C4-2B (cell line): ENCODE measurements at regions not wholly inside any gene's neighbourhood (a gene's known extent, or its start where the extent isn't known, plus 50 kb on each side); places are given as distances from the start of the nearest gene placed in this dataset.

Source experiments
- H3K27ac ChIP-seq: fragments of 450-650 bp; 2 replicates; pipeline ENCODE4 v1.5.1; 2017
- CTCF ChIP-seq: fragments of 450-650 bp; conservative IDR thresholded peaks from 2 replicates; pipeline ENCODE4 v1.5.1; 2017; ENCODE audit warnings: mild to moderate bottlenecking
- ZFX ChIP-seq: fragments of 450-650 bp; IDR thresholded peaks from 2 replicates; pipeline ENCODE4 v1.6.1; 2017

- TF ChIP-seq ZFX (no peak), CTCF (no peak)
- no peak overlapping the region; the same call in 1 of the 2 replicates for H3K27ac ChIP-seq
These were observed 54.9 kb upstream of the SMOC2 start for GRCh38 chr6:168385858-168386735.

- TF ChIP-seq ZFX = no peak
- TF ChIP-seq CTCF = no peak
- H3K27ac ChIP-seq = peak overlapping the region; percentile 85; the same call in 1 of the 2 replicates
These were observed 54.0 kb upstream of the SMOC2 start for GRCh38 chr6:168386973-168387372.

GRCh38 chr6:168387426-168387825 is 53.6 kb upstream of the SMOC2 start:
- TF ChIP-seq CTCF = no peak
- no peak for TF ChIP-seq ZFX
- H3K27ac ChIP-seq = peak overlapping the region; percentile 85

- peak overlapping the region; percentile 85 for H3K27ac ChIP-seq
These were observed 53.1 kb upstream of the SMOC2 start for GRCh38 chr6:168387911-168388310.

GRCh38 chr6:168388641-168389633 is 52.0 kb upstream of the SMOC2 start:
- H3K27ac ChIP-seq = peak overlapping the region; percentile 85
- TF ChIP-seq ZFX (peak; percentile 70; the same call in 1 of the 2 replicates), CTCF (no peak; the same call in 1 of the 2 replicates)

More at GRCh38 chr6:168387911-168388310, 53.1 kb upstream of the SMOC2 start:
- TF ChIP-seq CTCF = no peak
- TF ChIP-seq ZFX = no peak

GRCh38 chr6:168390749-168391420 is 50.1 kb upstream of the SMOC2 start:
- TF ChIP-seq CTCF (no peak), ZFX (no peak)
- 0 out of 2 replicates have a peak overlapping the region, but pooled peaks have one; percentile 4 for H3K27ac ChIP-seq
